ENCODE measurements at regions not wholly inside any gene's neighbourhood (a gene's known extent, or its start where the extent isn't known, plus 50 kb on each side); places are given as distances from the start of the nearest gene placed in this dataset.

DNA sequence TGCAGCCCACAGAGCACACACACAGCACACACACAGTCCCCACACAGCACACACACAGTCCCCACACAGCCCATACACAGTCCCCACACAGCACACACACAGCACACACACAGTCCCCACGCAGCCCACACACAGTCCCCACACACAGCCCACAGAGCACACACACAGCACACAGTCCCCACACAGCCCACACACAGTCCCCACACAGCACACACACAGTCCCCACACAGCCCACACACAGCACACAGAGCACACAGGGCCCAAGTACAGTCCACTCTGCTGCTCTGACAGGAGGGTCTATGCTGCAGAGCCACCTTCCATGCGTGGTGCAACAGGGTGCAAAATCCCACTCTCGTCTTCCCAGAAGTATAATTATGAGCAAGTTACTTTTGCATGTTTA is 240.5 kb upstream of the SALL3 start:
- DNase-seq (ENCODE audit: low read depth), result no peak

- DNase-seq (ENCODE audit: low read depth), result no peak
Observed at GRCh38 chr18:78739882-78740677, 239.5 kb upstream of the SALL3 start.

DNA sequence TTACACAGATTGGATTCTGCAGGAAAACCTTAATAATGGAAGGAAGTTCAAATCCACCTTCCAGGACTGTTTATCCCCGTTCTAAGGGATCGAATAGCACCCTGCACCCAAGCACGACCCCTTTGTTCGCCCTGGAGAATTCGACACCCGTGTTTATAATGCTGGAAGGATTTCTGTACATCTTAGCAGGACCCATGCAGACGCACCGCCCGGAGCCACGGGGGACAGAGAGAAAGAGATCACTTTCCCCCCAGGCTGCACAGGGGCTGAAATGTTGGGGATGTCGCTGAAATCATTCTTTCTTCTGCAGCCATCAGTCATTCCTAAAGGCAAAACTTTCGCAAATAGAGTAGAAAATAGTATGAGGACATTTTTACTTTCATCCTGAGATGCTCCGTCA is 238.7 kb upstream of the SALL3 start:
- DNase-seq (ENCODE audit: low read depth), result no peak

- DNase-seq (ENCODE audit: low read depth), result no peak
Observed at GRCh38 chr18:78741381-78742217, 238.0 kb upstream of the SALL3 start.

DNA sequence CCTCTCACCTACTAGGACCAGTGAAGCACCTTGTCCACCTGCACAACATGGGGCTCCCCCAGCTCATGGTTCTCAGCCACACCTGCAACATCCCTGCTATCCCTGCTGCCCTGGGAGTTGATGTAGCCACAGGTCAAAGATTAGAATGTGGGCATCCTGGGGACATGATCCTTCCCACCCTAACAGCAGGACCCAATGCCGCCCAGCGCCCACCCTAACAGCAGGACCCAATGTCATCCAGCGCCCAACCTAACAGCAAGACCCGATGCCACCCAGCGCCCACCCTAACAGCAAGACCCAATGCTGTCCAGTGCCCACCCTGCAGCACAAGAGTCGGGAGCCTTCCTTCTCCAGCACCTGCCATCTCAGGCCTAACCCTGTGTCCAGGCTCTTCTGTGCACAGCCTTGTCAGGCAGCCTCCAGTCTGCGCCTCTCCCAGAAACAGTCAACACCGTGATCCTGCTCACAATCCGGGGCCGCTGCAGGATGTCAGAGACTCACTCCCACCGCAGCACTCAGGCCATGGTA is 237.3 kb upstream of the SALL3 start:
- DNase-seq (ENCODE audit: low read depth), result no peak

GRCh38 chr18:78743078-78743477 is 236.5 kb upstream of the SALL3 start:
- DNase-seq (ENCODE audit: low read depth), result no peak

GRCh38 chr18:78751664-78752063 is 228.0 kb upstream of the SALL3 start:
- no peak for DNase-seq (ENCODE audit: low read depth)

GRCh38 chr18:78753240-78753639 is 226.4 kb upstream of the SALL3 start:
- DNase-seq (ENCODE audit: low read depth), result no peak

- DNase-seq (ENCODE audit: low read depth), result no peak
Observed at GRCh38 chr18:78754311-78755043, 225.1 kb upstream of the SALL3 start.

DNA sequence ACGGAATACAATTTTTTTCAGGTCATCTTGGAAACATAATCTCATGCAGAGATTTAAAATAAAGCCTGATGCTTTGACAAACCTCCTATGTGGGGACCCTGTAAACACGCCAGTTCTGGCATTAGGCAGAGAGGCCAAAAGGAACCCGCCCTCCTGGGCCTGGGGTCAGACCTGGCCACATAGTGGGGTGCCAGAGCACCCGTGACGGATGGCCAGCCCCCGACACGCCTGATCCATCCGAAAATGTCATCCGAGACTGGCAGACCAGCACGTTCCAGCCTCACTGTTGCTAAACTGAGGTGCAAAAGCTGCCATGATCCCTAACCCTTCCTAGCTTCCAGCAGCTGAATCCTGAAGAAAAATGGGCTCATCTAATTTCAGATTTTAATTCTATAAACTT is 222.6 kb upstream of the SALL3 start:
- no peak for DNase-seq (ENCODE audit: low read depth)

- no peak for DNase-seq (ENCODE audit: low read depth)
Observed at GRCh38 chr18:78758496-78758895, 221.1 kb upstream of the SALL3 start.

DNA sequence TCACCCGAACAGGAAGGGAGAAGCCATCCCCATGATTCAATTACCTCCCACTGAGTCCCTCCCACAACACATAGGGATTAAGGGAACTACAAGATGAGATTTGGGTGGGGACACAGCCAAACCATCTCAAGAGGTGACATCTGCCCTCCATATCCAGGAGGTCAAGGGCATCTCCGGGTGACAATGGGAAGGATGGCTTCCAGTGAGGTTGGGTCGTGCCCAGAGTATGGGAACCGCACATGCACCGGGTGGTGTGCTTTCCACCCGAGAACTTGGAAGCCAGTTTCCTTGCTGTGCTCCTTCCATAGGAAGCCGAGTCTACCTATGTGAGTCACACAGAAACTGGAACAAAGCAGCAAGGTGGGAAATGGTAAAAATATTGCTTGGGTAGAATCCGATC is 216.9 kb upstream of the SALL3 start:
- DNase-seq (ENCODE audit: low read depth), result no peak

- no peak for DNase-seq (ENCODE audit: low read depth)
Observed at GRCh38 chr18:78764544-78764943, 215.1 kb upstream of the SALL3 start.

GRCh38 chr18:78765142-78765541 is 214.5 kb upstream of the SALL3 start:
- no peak for DNase-seq (ENCODE audit: low read depth)

- no peak for DNase-seq (ENCODE audit: low read depth)
Observed at GRCh38 chr18:78765637-78766281, 213.9 kb upstream of the SALL3 start.

- DNase-seq (ENCODE audit: low read depth), result no peak
Observed at GRCh38 chr18:78766651-78767533, 212.7 kb upstream of the SALL3 start.

- DNase-seq (ENCODE audit: low read depth), result no peak
Observed at GRCh38 chr18:78767648-78768071, 212.0 kb upstream of the SALL3 start.

DNA sequence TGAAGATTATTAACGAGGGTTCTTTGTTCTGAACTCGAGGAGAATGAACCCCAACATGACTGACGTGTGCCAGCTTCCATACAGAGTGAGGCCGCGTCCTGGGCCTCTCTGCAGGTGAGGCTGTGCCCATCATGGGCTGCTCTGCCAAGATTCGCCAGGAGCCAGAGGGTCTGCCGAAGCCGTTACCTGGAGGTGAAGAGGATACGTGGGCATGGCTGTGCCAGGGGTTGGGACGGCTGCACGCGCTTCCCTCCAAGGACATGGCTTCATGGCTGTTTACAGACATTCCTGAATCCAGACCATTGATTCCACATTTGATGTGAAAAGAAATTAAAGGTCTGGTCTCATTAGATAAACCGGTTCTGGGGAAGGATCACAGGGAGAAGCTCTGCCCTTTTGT is 211.4 kb upstream of the SALL3 start:
- DNase-seq (ENCODE audit: low read depth), result no peak

DNA sequence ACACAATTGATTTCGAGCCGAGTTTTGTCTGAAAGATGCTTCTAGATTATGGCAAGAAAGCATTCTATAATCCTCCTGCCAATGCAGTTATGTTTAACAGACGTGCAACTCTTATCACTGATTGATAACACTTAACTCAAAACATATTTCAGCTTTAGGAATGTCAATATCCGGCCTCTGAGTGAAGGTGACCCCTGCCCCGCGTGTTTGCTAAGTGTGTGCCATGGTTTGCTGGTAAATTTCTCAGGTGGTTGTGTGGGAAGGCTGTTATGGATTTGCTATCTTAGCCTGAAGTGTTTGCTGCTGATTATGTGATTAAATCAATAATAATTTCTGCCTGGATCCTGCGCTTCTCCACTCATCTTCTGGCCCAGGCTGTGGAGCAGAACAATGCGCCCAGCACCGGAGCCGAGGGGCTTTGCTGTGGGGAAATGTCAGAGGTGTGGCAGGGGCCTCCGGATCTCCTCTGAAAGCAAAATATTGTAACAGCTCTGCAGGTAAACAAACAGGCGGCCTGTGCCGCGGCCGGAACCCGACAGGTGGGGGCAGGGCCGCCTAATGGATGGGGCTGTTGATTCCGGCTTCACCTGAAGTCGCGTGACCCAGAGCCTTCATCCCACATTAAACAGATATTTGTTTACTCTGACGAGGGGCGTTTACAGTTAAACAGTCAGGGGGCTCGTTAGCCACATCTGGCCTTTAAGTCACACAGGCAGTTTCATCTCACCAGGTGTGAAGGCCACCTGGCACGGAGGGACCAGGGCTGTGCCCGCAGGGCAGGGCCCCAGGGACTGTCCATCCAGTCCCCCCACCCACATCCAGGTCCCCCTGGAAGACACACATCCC is 210.7 kb upstream of the SALL3 start:
- no peak for DNase-seq (ENCODE audit: low read depth)

Data from Daoy (cell line).